OCI-LY3 (cell line): ENCODE measurements at regions not wholly inside any gene's neighbourhood (a gene's known extent, or its start where the extent isn't known, plus 50 kb on each side); places are given as distances from the start of the nearest gene placed in this dataset.

Experiments used
- CTCF ChIP-seq: fragments of 200-600, 300-600 bp; sonication (generic); IDR thresholded peaks from 2 replicates; pipeline ENCODE4 v1.5.1; 2014; ENCODE audit warnings: antibody characterized with exemption, low read length, low read depth
- EZH2phosphoT487 ChIP-seq: fragments of 200-600 bp; shearing (Covaris generic); IDR thresholded peaks from 2 replicates; pipeline ENCODE4 v1.6.1; 2018; ENCODE audit warnings: antibody characterized with exemption, mixed run types, low read depth

GRCh38 chr21:32889596-32889995, 118.0 kb upstream of the PAXBP1 start:
- no peak for TF ChIP-seq CTCF
- no peak for TF ChIP-seq EZH2phosphoT487
